Stromal cell of bone marrow (primary cell): ENCODE measurements at regions not wholly inside any gene's neighbourhood (a gene's known extent, or its start where the extent isn't known, plus 50 kb on each side); places are given as distances from the start of the nearest gene placed in this dataset.
"Not testable (repeated sequence)": the region's sequence is repeated elsewhere in the genome, so short reads cannot be mapped to it uniquely, and the experiment has no call there.

ENCODE experiments used
- DNase-seq: peaks from one replicate; pipeline ENCODE4 v3.0.0-alpha.2; 2012; ENCODE audit warnings: low read depth

DNA sequence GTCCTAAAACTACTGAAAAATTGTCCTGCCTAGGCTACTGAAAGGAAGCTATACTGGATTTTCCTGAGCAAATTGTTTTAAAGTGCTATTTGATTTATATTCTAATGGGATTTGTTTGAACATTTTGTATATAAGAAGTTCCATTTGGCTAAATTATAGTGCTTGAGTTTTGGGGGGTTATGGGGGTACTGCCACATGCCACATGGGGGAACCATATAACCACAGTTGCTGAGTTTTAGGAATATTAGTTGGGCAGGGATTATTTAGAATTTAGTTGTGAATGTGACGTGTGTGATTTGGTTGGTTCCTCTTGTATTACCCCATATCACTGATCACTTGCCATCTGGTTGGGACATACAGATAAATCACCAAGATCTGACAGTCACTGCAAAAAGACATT, 224.5 kb upstream of the TAPT1 start:
- no peak for DNase-seq

GRCh38 chr4:16450031-16450430, 223.8 kb upstream of the TAPT1 start:
- no peak for DNase-seq

- DNase-seq = no peak
Measured at GRCh38 chr4:16449406-16449805, 223.1 kb upstream of the TAPT1 start.

- DNase-seq = no peak
Measured at GRCh38 chr4:16448241-16448840, 222.1 kb upstream of the TAPT1 start.

DNA sequence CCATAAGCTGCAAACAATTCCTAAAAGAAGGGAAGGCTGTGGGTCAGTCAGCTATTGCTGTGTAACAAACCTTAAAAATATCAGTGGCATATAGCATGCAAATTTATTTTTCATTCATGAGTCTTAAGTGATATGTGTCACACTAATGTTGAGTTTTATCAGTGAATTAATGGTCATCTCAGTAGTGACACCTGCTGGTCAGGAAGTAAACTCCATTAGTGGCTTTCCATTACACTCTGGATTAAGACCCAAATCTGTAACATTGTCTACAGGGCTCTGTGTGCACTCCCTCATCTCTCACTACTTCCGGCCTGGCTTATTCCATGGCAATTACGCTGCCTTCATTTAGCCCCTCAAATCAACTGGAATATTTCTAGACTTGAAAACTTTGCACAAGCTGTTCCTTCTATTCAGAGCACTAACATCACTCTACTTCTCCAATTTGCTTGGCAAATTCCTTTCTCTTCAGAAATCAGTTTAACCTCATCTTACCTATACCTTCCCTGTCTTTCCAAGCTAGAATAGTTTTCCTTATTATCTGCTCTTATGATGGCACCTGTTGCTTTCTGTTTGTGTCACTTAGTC, 217.3 kb upstream of the TAPT1 start:
- DNase-seq = peak; percentile 26

GRCh38 chr4:16442296-16442695, 216.0 kb upstream of the TAPT1 start:
- DNase-seq = no peak

DNA sequence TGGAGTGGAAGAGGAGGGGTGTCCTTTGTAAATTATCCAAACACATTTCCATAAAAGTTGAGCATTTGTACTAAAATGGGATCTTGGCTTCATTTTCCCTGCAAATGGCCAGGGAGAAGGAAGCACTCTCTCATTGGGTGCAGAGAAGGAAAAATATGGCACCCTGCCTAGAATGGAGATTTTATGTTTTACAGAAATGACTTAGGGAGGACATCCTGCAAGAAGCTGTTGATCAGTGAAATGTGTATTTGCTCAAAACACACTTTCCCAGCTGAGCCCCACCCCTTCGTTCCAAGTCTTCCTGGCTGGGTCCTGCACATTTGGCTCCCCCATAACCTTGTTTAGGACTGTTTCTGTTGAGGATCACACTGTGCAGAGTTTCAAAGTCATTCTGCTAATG, 213.5 kb upstream of the TAPT1 start:
- no peak for DNase-seq

DNA sequence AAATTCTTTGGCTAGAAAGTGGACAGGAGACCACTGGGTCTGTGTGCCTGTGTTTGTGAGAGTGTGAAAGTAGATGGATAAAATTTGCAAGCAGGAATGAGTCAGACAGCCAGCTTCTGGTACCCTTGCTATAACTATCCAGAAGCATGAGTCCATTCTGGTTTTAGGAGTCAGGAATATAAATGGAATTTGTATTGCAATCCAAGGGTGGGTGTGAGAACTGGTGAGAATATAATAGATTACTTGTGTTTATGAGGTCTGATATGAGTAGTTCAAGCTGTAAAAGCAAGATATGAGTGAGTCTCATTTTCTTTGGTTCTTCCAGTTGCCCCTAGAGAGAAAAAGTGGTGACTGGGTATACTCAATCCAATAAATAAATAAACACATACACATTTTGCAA, 212.7 kb upstream of the TAPT1 start:
- peak; percentile 25 for DNase-seq

DNA sequence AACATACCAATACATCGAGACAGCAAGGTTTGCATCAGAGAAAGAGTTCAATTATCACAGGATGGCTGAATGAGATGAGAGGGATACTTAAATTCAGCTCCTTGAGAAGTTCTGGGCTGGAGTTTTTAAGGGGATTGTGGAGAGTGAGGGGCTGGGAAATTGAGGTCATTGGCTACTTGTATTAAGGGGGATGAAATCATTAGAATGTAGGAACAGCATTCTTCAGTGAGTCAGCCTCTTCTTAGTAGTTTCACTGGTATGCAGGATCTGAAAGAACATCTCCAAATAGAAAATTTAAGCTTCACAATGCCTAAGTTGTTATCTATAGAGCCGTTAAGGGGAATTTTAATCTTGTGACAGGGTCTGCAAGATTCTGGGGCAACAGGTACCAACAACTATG, 211.6 kb upstream of the TAPT1 start:
- no peak for DNase-seq

DNA sequence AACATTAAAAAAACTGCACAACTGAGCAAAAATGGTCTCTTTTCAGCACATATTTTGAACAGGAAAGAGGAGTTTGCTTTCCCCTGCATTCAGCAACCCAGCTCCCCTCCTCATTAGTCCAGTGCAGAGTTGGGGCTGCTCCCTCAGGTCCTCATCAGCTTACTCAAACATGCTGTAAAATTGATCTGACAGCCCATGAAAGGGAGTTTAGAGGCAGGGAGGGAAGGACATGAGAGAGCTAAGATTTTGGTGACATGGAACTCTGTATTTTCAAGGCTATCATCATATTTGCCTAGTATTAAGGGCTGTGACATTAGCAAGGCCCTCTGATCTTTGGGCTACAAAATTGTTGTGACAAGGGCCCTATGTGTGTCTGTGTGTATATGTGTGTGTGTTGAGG, 205.6 kb upstream of the TAPT1 start:
- DNase-seq = no peak

DNA sequence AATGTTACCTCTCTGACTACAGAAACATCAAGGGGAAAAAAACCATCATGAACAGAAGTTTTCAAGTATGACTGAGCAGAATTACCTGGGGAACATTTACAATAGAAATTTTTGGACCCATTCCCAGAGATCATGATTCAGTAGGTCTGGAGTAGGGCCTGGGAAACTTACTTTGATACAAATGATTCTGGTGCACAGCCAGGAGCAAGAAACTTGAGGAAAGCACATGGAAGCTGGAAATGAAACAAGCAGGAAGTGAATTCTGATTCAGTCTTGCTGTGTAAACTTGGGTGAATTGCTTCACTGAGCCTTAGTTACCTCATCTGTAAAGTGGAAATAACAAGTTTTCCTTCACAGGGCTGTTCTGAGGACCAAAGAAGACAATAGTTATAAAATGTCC, 192.5 kb upstream of the TAPT1 start:
- peak; percentile 36 for DNase-seq

DNA sequence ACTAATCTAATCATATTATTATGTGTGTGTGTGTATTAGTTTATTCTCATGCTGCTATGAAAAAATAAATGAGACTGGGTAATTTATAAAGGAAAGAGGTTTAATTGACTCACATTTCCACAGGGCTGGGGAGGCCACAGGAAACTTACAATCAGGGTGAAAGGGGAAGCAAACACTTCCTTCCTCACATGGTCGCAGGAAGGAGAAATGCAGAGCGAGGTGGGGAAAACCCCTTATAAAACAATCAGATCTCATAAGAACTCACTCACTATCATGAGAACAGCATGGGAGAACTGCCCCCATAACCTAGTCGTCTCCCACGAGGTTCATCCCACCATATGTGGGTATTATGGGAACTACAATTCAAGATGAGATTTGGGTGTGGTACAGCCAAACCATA, 190.9 kb upstream of the TAPT1 start:
- no peak for DNase-seq

GRCh38 chr4:16416601-16417000, 190.3 kb upstream of the TAPT1 start:
- no peak for DNase-seq

DNA sequence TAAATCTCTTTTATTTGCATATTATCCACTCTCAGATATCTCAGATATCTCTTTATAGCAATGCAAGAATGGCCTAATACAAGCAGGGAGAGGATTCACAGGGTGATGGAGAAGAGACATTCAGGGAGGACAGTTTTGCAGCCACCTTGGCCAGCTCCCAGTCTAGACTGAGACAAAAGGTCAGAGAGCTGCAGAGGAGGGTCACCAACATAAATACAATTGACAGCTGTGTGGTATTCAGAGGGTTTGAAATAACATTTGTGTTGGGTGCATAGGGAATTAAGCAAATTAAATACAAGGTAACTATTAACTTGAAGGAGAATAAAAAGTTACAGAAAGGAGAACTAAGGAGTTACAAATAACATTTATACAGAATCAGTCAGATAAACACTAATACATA, 189.5 kb upstream of the TAPT1 start:
- no peak for DNase-seq

DNA sequence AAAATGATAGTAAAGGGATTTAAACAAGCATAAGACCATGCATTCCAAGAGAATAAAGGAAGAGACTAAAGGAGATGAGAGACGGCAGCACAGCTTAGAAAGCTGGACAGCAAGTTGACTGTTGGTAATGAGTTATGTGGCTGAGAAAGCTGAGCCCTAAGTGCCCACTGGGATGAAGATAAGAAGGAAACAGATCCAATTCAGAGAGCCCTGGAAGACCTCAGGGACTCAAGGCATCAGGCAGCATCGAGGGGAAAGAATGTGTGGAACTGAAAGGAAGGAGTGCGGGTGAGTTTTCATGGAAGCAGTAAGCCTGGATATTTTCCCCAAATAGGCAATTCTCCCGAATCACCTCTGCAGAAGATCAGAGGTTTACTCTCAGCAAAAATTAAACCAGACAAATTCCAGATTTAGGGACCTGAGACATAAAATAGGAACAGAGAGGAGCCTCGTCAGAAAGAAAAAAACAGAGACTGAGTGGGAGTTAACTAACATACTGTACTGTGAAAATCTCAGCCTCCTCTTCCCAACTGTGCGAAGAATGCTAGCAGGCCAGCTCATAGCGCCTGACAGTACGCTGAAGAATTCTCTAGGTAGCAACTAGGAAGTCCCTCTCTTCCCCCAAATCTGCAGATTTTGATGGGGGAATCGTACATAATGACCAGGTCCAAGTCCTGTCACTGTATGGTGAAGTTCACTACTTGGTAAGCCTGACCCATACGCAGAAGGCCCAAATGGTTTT, 187.7 kb upstream of the TAPT1 start:
- no peak for DNase-seq

DNA sequence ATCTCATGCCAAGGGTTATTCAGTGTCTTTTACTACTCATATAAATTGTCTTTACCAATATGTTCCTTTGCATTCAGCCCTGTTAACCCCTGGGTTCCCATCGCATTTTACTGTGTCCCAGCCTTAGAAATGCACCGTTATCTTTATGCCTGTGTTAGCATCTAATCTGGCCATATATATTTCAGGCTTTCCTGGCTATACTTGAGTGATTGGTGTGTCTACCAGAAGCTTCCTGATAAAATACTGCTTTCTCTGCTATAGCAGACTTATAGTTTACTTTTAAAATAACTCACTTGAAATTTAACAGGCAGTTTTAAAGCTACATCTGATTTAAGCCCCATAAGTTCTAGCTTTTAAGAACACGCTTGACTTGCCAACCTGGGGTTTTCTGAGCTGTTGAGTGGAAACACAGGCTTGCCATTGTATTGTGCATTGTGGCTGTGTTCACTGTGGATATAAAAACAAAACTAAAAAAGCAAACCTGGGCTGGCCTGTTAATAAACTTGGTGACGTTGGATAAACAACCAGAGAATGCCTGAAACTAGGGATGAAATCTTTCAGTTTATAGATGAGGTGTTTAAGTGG, 185.3 kb upstream of the TAPT1 start:
- no peak for DNase-seq

- DNase-seq = not testable (repeated sequence)
Measured at GRCh38 chr4:16393216-16393615, 166.9 kb upstream of the TAPT1 start.

DNA sequence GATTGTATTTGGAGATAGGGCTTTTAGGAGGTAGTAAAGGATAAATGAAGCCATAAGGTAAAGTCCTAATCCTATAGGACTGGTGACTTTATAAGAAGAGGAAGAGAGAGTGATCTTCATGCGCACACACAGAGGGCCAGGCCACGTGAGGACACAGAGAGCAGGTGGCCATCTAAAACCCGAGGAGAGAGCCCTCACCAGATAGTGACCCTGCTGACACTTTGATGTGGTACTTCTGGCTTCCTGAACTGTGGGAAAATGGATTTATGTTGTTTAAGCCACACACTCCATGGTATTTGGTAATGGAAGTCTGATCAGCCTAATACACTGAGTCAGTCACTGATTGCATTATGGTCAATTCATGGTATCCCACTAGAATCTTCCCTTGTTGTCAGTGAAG, 164.9 kb upstream of the TAPT1 start:
- DNase-seq = no peak

DNA sequence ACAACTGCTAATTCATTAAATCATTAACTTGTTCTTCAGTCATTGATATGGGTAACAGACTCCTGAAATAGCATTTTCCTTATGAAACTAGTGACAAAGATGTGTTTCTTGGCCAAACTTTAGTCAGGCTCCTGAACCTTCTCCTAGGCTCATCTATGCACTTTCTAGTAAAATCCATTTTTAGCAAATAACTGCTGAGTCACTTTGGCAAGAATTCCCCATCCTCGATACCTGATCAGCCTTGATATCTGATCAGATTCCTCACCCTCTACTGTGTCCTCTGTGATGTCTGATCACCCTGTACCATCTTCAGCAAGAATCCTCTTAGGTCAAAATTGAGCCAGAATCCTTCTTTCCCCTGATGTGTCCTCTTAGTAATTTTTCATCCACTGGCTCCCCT, 161.2 kb upstream of the TAPT1 start:
- DNase-seq = no peak

DNA sequence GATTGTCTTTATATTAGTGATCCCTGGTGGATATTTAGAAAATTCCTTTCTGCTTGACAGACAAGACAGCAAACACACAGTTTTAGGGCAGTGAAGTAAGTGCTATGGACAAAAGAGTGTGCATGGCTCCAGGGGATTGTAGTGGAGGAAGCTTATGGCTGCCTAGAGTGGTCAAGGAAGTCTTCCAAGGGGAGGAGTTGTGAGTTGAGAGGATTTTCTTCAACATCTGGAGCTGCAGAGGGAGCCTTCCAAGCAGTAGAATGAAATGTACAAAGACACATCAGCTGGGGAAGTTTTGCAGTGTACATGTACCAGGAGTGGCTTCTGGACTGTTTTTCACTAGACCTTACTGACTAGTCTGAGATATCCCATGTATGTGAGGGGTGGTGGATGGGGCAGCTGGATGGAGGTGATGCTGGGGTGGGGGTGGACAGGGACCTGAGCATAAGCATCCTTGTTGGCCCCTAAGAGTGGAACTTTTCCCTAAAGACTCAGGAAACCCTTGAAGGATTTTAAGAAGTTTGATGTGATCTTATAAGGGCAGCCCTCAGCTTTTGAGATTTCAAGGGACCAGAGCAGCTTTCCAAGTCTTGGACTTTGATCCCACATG, 160.5 kb upstream of the TAPT1 start:
- DNase-seq = no peak

- no peak for DNase-seq
Measured at GRCh38 chr4:16384576-16384975, 158.3 kb upstream of the TAPT1 start.

DNA sequence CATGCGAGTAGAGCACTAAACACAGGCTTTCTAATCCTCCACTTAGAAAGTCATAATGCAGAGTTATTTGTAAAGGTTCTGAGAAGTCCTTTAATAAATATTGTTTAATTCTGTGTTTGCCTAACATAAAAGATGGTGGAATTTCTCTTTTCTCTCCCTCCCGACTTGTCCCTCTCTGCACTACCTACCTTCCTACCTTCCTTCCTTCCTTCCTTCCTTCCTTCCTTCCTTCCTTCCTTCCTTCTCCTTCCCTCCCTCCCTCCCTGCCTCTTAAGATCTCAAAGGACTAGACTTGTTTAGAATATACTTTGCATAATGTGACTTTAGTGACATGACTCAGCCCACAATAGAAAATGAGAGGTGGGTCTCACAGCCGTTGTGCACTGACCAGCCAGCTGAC, 156.3 kb upstream of the TAPT1 start:
- DNase-seq = no peak

DNA sequence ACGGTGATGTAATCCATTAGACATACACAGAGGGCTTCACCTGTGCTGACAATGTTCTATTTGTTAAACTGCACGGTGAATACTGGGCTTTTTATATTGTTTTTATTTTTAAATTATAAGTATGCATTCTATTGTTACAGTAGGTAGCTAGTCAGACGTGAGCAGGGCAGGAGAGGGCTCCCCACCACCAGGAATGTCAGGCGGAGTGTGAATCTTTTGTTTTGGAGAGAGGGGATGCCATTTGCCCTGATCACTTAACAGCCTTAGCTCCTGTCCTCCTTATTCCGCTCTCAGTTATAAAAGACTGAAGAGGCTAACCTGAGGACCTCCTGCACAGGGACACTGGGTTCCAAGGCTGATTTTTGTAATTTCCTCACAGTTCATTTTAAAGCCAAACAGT, 151.6 kb upstream of the TAPT1 start:
- no peak for DNase-seq
